ENCODE measurements at regions not wholly inside any gene's neighbourhood (a gene's known extent, or its start where the extent isn't known, plus 50 kb on each side); places are given as distances from the start of the nearest gene placed in this dataset.

DNA sequence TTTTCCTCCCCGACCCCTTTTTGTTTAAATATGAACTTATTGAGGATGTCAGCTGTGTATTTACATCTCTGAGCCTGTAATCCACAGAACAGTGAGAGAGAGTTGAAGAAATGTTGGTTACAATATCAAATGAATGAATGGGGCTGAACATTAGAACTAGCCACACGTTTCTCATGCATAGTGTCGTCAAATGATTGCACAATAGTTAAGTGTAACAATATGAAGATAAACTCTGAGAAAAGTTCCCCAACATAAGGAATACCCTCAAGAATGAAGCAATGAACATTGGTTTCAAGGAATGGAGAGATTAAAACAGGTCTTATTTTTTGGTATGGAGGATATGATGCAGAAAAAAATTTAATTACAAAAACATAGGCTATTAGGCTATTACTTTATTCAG lies 100.5 kb upstream of the DTNBP1 start:
- TF ChIP-seq, protein P1, sequence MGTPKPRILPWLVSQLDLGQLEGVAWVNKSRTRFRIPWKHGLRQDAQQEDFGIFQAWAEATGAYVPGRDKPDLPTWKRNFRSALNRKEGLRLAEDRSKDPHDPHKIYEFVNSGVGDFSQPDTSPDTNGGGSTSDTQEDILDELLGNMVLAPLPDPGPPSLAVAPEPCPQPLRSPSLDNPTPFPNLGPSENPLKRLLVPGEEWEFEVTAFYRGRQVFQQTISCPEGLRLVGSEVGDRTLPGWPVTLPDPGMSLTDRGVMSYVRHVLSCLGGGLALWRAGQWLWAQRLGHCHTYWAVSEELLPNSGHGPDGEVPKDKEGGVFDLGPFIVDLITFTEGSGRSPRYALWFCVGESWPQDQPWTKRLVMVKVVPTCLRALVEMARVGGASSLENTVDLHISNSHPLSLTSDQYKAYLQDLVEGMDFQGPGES (IDR thresholded peaks at IDR 0.05; ENCODE audit: low read depth, low read length) = no peak
- TF ChIP-seq, protein P2, sequence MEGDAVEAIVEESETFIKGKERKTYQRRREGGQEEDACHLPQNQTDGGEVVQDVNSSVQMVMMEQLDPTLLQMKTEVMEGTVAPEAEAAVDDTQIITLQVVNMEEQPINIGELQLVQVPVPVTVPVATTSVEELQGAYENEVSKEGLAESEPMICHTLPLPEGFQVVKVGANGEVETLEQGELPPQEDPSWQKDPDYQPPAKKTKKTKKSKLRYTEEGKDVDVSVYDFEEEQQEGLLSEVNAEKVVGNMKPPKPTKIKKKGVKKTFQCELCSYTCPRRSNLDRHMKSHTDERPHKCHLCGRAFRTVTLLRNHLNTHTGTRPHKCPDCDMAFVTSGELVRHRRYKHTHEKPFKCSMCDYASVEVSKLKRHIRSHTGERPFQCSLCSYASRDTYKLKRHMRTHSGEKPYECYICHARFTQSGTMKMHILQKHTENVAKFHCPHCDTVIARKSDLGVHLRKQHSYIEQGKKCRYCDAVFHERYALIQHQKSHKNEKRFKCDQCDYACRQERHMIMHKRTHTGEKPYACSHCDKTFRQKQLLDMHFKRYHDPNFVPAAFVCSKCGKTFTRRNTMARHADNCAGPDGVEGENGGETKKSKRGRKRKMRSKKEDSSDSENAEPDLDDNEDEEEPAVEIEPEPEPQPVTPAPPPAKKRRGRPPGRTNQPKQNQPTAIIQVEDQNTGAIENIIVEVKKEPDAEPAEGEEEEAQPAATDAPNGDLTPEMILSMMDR (IDR thresholded peaks at IDR 0.05) = no peak
